IPS DF 6.9 (cell line): ENCODE measurements at regions not wholly inside any gene's neighbourhood (a gene's known extent, or its start where the extent isn't known, plus 50 kb on each side); places are given as distances from the start of the nearest gene placed in this dataset.

Source experiments
- DNase-seq: peaks from one replicate; pipeline ENCODE4 v3.0.0-alpha.2; 2013; ENCODE audit warnings: low read depth, low spot score
- H3K27ac ChIP-seq: one replicate; pipeline ENCODE4 v1.5.1; 2013; ENCODE audit warnings: low read length, control low read depth
- H3K27me3 ChIP-seq: 2 replicates; pipeline ENCODE4 v1.6.1; 2013; ENCODE audit warnings: mild to moderate bottlenecking, low read length; ENCODE audit not compliant: control insufficient read depth, insufficient read depth
- H3K36me3 ChIP-seq: 2 replicates; pipeline ENCODE4 v1.6.1; 2013; ENCODE audit warnings: low read length; ENCODE audit not compliant: control insufficient read depth, insufficient read depth
- H3K4me1 ChIP-seq: 2 replicates; pipeline ENCODE4 v1.6.1; 2013; ENCODE audit warnings: low read length; ENCODE audit not compliant: control insufficient read depth, insufficient read depth
- H3K4me3 ChIP-seq: 2 replicates; pipeline ENCODE4 v1.5.1; 2013; ENCODE audit warnings: mild to moderate bottlenecking, low read length
- H3K9me3 ChIP-seq: 2 replicates; pipeline ENCODE4 v1.6.1; 2013; ENCODE audit warnings: low read length, inconsistent platforms; ENCODE audit not compliant: control insufficient read depth, insufficient read depth
- WGBS: extraction: QIAGEN DNeasy Blood & Tissue Kit; methylation state at CpG from one replicate; pipeline ENCODE4 v1.1.7; 2013; ENCODE audit warnings: mixed read lengths, missing lambda C conversion rate; ENCODE audit not compliant: insufficient read length, insufficient coverage; 5-methylcytosine and 5-hydroxymethylcytosine counted together

GRCh38 chr3:103134023-103134724 is 699.4 kb downstream of the ZPLD1 start:
- WGBS = no CpG with 5 or more reads among the region's 1 CpG
- DNase-seq = no peak
- H3K9me3 ChIP-seq = no peaks in the 10 kb centered on the region
- H3K4me3 ChIP-seq = no peak overlapping the region
- H3K27me3 ChIP-seq = no peaks in the 10 kb centered on the region
- no peak overlapping the region for H3K27ac ChIP-seq
- no peaks in the 10 kb centered on the region for H3K36me3 ChIP-seq
- H3K4me1 ChIP-seq = no peaks in the 10 kb centered on the region

DNA sequence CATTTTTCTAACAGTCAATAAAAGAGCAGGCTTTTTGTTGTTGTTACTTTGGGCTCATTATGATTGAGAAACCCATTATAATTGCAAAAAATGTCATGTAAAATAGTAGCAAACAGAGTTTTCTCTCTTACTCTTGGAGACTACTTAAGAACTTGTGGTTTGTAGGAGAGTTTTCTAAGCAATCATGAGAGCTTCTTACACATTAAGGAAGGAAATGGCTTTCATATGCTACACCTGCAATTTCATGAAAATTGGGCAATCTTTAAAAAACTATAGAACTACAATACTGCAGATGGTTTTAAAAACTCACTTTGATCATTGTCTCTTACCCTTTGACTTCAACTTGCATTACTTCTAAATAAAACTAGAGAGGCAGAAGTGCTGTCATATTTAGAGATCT is 701.8 kb downstream of the ZPLD1 start:
- no peak overlapping the region for H3K4me3 ChIP-seq
- DNase-seq = no peak
- no peaks in the 10 kb centered on the region; the same call in 1 of the 2 replicates for H3K4me1 ChIP-seq
- H3K27ac ChIP-seq = no peak overlapping the region
- no peaks in the 10 kb centered on the region for H3K27me3 ChIP-seq
- H3K9me3 ChIP-seq = no peaks in the 10 kb centered on the region
- H3K36me3 ChIP-seq = no peaks in the 10 kb centered on the region

DNA sequence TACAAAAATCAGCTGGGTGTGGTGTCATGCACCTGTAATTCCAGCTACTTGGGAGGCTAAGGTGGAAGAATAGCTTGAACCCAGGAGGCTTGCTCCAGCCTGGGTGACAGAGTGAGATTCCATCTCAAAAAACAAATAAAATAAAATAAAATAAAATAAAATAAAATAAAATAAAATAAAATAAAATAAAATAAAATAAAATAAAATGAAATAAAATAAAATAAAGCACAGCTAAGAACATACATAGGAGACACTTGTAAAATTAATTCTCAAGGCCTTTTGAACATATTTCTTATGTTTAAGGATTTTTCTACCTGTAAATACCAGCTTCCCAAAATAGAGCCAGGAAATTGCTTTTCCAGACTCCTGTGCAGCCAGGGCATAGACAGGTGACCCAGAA is 703.0 kb downstream of the ZPLD1 start:
- no peaks in the 10 kb centered on the region for H3K27me3 ChIP-seq
- H3K4me3 ChIP-seq = no peak overlapping the region
- no peak for DNase-seq
- no peaks in the 10 kb centered on the region for H3K36me3 ChIP-seq
- no peaks in the 10 kb centered on the region; the same call in 1 of the 2 replicates for H3K4me1 ChIP-seq
- no peak overlapping the region for H3K27ac ChIP-seq
- no peaks in the 10 kb centered on the region for H3K9me3 ChIP-seq

- Histone ChIP-seq H3K4me3 (no peak overlapping the region), H3K27me3 (no peaks in the 10 kb centered on the region), H3K27ac (no peak overlapping the region), H3K36me3 (no peaks in the 10 kb centered on the region), H3K9me3 (no peaks in the 10 kb centered on the region), H3K4me1 (no peaks in the 10 kb centered on the region)
- WGBS = no CpG with 5 or more reads among the region's 1 CpG
- no peak for DNase-seq
These were observed 723.4 kb downstream of the ZPLD1 start for GRCh38 chr3:103158183-103158582.

- no peak for DNase-seq
- H3K27ac ChIP-seq = no peak overlapping the region
- no peak overlapping the region for H3K4me3 ChIP-seq
- no peaks in the 10 kb centered on the region for H3K27me3 ChIP-seq
- WGBS = no CpG with 5 or more reads among the region's 13 CpGs
- H3K4me1 ChIP-seq = no peaks in the 10 kb centered on the region
- no peaks in the 10 kb centered on the region for H3K9me3 ChIP-seq
- no peaks in the 10 kb centered on the region for H3K36me3 ChIP-seq
These were observed 732.1 kb downstream of the ZPLD1 start for GRCh38 chr3:103166890-103167289.

GRCh38 chr3:103167850-103168249 is 733.0 kb downstream of the ZPLD1 start:
- H3K36me3 ChIP-seq = no peaks in the 10 kb centered on the region
- no peak overlapping the region for H3K4me3 ChIP-seq
- no peaks in the 10 kb centered on the region for H3K9me3 ChIP-seq
- no peak overlapping the region for H3K27ac ChIP-seq
- no CpG with 5 or more reads among the region's 6 CpGs for WGBS
- H3K4me1 ChIP-seq = no peaks in the 10 kb centered on the region
- no peak for DNase-seq
- no peaks in the 10 kb centered on the region for H3K27me3 ChIP-seq

GRCh38 chr3:103169289-103169688 is 734.5 kb downstream of the ZPLD1 start:
- Histone ChIP-seq H3K36me3 (no peaks in the 10 kb centered on the region), H3K9me3 (no peaks in the 10 kb centered on the region), H3K4me1 (no peaks in the 10 kb centered on the region), H3K27me3 (no peaks in the 10 kb centered on the region), H3K4me3 (no peak overlapping the region), H3K27ac (no peak overlapping the region)
- no CpG with 5 or more reads among the region's 2 CpGs for WGBS
- no peak for DNase-seq

GRCh38 chr3:103170651-103171050 is 735.8 kb downstream of the ZPLD1 start:
- Histone ChIP-seq H3K27ac (no peak overlapping the region), H3K27me3 (no peaks in the 10 kb centered on the region), H3K36me3 (no peaks in the 10 kb centered on the region), H3K9me3 (no peaks in the 10 kb centered on the region), H3K4me1 (no peaks in the 10 kb centered on the region), H3K4me3 (no peak overlapping the region)
- DNase-seq = no peak

- no CpG with 5 or more reads among the region's 1 CpG for WGBS
- no peaks in the 10 kb centered on the region for H3K9me3 ChIP-seq
- no peaks in the 10 kb centered on the region for H3K27me3 ChIP-seq
- no peak overlapping the region for H3K27ac ChIP-seq
- no peak overlapping the region for H3K4me3 ChIP-seq
- H3K4me1 ChIP-seq = no peaks in the 10 kb centered on the region
- H3K36me3 ChIP-seq = no peaks in the 10 kb centered on the region
- DNase-seq = no peak
These were observed 739.1 kb downstream of the ZPLD1 start for GRCh38 chr3:103173940-103174339.

DNA sequence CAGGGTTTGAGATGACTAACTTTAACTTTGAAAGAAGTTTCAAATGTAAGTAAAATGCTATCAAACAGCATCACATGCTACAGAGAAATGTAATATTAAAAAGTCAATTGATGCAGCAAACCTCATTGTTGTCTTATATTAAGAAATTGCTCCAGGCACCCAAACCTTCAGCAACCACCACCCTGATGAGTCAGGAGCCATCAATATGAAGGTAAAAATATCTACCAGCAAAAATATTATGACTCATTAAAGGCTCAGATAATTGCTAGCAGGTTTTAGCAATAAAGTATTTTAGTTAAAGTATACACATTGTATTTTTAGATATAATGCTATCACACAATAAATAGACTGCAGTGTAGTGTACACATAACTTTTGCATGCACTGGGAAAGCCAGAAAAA is 746.3 kb downstream of the ZPLD1 start:
- no peak overlapping the region for H3K4me3 ChIP-seq
- no peak for DNase-seq
- H3K9me3 ChIP-seq = no peaks in the 10 kb centered on the region
- H3K27me3 ChIP-seq = no peaks in the 10 kb centered on the region
- H3K27ac ChIP-seq = no peak overlapping the region
- H3K4me1 ChIP-seq = no peaks in the 10 kb centered on the region
- no peaks in the 10 kb centered on the region for H3K36me3 ChIP-seq

- H3K4me3 ChIP-seq = no peak overlapping the region
- H3K27me3 ChIP-seq = no peaks in the 10 kb centered on the region
- H3K4me1 ChIP-seq = no peaks in the 10 kb centered on the region
- no peak overlapping the region for H3K27ac ChIP-seq
- DNase-seq = no peak
- no peaks in the 10 kb centered on the region for H3K36me3 ChIP-seq
- H3K9me3 ChIP-seq = no peaks in the 10 kb centered on the region
These were observed 750.0 kb downstream of the ZPLD1 start for GRCh38 chr3:103184772-103185171.
